Subcutaneous abdominal adipose tissue (tissue), 5 donors: ENCODE measurements at regions not wholly inside any gene's neighbourhood (a gene's known extent, or its start where the extent isn't known, plus 50 kb on each side); places are given as distances from the start of the nearest gene placed in this dataset.

Experiments
- H3K27ac ChIP-seq: one replicate; pipeline ENCODE4 v1.7.0; 2013; ENCODE audit warnings: low read depth, mild to moderate bottlenecking, inconsistent platforms, low read length, moderate library complexity
- H3K27me3 ChIP-seq, 5 donors: one replicate each; pipeline ENCODE4 v1.7.0; 2013; ENCODE audit warnings: low read length in 5 of 5, inconsistent platforms in 1 of 5; ENCODE audit not compliant: control insufficient read depth in 5 of 5, insufficient read depth in 4 of 5
- H3K36me3 ChIP-seq, 5 donors: one replicate each; pipeline ENCODE4 v1.7.0; 2013; ENCODE audit warnings: low read length in 5 of 5; ENCODE audit not compliant: control insufficient read depth in 5 of 5, insufficient read depth in 5 of 5
- H3K4me1 ChIP-seq, 5 donors: one replicate each; pipeline ENCODE4 v1.7.0; 2013; ENCODE audit warnings: low read length in 5 of 5, mild to moderate bottlenecking in 3 of 5, moderate library complexity in 1 of 5; ENCODE audit not compliant: control insufficient read depth in 5 of 5, insufficient read depth in 5 of 5
- H3K4me3 ChIP-seq, 5 donors: one replicate each; pipeline ENCODE4 v1.7.0; 2013; ENCODE audit warnings: low read length in 5 of 5, low read depth in 1 of 5
- H3K9ac ChIP-seq, 5 donors: one replicate each; pipeline ENCODE4 v1.7.0; 2013; ENCODE audit warnings: low read length in 5 of 5, mild to moderate bottlenecking in 4 of 5, moderate library complexity in 3 of 5
- H3K9me3 ChIP-seq, 5 donors: one replicate each; pipeline ENCODE4 v1.7.0; 2013; ENCODE audit warnings: low read length in 5 of 5; ENCODE audit not compliant: control insufficient read depth in 5 of 5
- donor health status: healthy.
- donor health status: healthy.
- donor health status: healthy.
- donor health status: healthy.
- donor health status: healthy.

- Histone ChIP-seq H3K36me3 (no peaks in the 10 kb centered on the region), H3K27me3 (no peaks in the 10 kb centered on the region), H3K9me3 (no peaks in the 10 kb centered on the region), H3K9ac (no peak overlapping the region), H3K4me1 (peaks cover 0 to 14% (median 10%) of the 10 kb centered on the region in 5 donors), H3K4me3 (no peak overlapping the region), H3K27ac (no peak overlapping the region)
These were observed 246.8 kb downstream of the QDPR start for GRCh38 chr4:17265139-17265538.

- Histone ChIP-seq H3K27me3 (no peaks in the 10 kb centered on the region), H3K9ac (no peak overlapping the region), H3K27ac (no peak overlapping the region), H3K36me3 (no peaks in the 10 kb centered on the region), H3K4me1 (peaks cover 0 to 9% (median 6%) of the 10 kb centered on the region in 5 donors), H3K9me3 (no peaks in the 10 kb centered on the region), H3K4me3 (no peak overlapping the region)
These were observed 251.6 kb downstream of the QDPR start for GRCh38 chr4:17260166-17260907.

- Histone ChIP-seq H3K4me1 (no peaks in the 10 kb centered on the region), H3K27ac (no peak overlapping the region), H3K27me3 (no peaks in the 10 kb centered on the region), H3K9ac (no peak overlapping the region), H3K9me3 (no peaks in the 10 kb centered on the region), H3K4me3 (no peak overlapping the region), H3K36me3 (no peaks in the 10 kb centered on the region)
These were observed 253.8 kb downstream of the QDPR start for GRCh38 chr4:17258106-17258505.

- Histone ChIP-seq H3K27me3 (no peaks in the 10 kb centered on the region), H3K9ac (no peak overlapping the region), H3K36me3 (no peaks in the 10 kb centered on the region), H3K27ac (no peak overlapping the region), H3K4me3 (no peak overlapping the region), H3K9me3 (no peaks in the 10 kb centered on the region), H3K4me1 (peaks cover 0 to 11% (median 7%) of the 10 kb centered on the region in 5 donors)
These were observed 259.8 kb downstream of the QDPR start for GRCh38 chr4:17252131-17252530.

- no peak overlapping the region for H3K4me3 ChIP-seq
- H3K36me3 ChIP-seq, result no peaks in the 10 kb centered on the region
- no peak overlapping the region for H3K27ac ChIP-seq
- no peaks in the 10 kb centered on the region for H3K9me3 ChIP-seq
- H3K9ac ChIP-seq, result no peak overlapping the region
- H3K4me1 ChIP-seq, result peaks cover 0 to 11% (median 7%) of the 10 kb centered on the region in 5 donors
- no peaks in the 10 kb centered on the region for H3K27me3 ChIP-seq
These were observed 260.8 kb downstream of the QDPR start for GRCh38 chr4:17251101-17251500.

- H3K36me3 ChIP-seq, result no peaks in the 10 kb centered on the region
- H3K4me1 ChIP-seq, result peaks cover 0 to 11% (median 7%) of the 10 kb centered on the region in 5 donors
- H3K4me3 ChIP-seq, result no peak overlapping the region
- no peak overlapping the region for H3K27ac ChIP-seq
- no peaks in the 10 kb centered on the region for H3K9me3 ChIP-seq
- H3K9ac ChIP-seq, result no peak overlapping the region
- H3K27me3 ChIP-seq, result no peaks in the 10 kb centered on the region
These were observed 261.3 kb downstream of the QDPR start for GRCh38 chr4:17250591-17250990.

GRCh38 chr4:17246656-17247055, 265.2 kb downstream of the QDPR start:
- Histone ChIP-seq H3K36me3 (no peaks in the 10 kb centered on the region), H3K4me1 (peaks cover 0 to 11% (median 7%) of the 10 kb centered on the region in 5 donors), H3K9me3 (no peaks in the 10 kb centered on the region), H3K27ac (no peak overlapping the region), H3K9ac (no peak overlapping the region), H3K27me3 (no peaks in the 10 kb centered on the region), H3K4me3 (no peak overlapping the region)

GRCh38 chr4:17241835-17242234, 270.1 kb downstream of the QDPR start:
- no peaks in the 10 kb centered on the region for H3K9me3 ChIP-seq

GRCh38 chr4:17238633-17239032, 273.3 kb downstream of the QDPR start:
- no peak overlapping the region for H3K9ac ChIP-seq
- H3K4me1 ChIP-seq, result no peaks in the 10 kb centered on the region
- no peak overlapping the region for H3K27ac ChIP-seq
- no peak overlapping the region for H3K4me3 ChIP-seq
- no peaks in the 10 kb centered on the region for H3K36me3 ChIP-seq
- H3K9me3 ChIP-seq, result no peaks in the 10 kb centered on the region
- no peaks in the 10 kb centered on the region for H3K27me3 ChIP-seq

More at GRCh38 chr4:17241835-17242234, 270.1 kb downstream of the QDPR start:
- H3K27me3 ChIP-seq, result no peaks in the 10 kb centered on the region
- no peak overlapping the region for H3K9ac ChIP-seq
- no peak overlapping the region for H3K27ac ChIP-seq
- H3K4me3 ChIP-seq, result no peak overlapping the region
- no peaks in the 10 kb centered on the region for H3K36me3 ChIP-seq
- H3K4me1 ChIP-seq, result no peaks in the 10 kb centered on the region

- no peak overlapping the region for H3K9ac ChIP-seq
- H3K4me3 ChIP-seq, result no peak overlapping the region
- no peaks in the 10 kb centered on the region for H3K36me3 ChIP-seq
- no peak overlapping the region for H3K27ac ChIP-seq
- H3K9me3 ChIP-seq, result no peaks in the 10 kb centered on the region
- H3K27me3 ChIP-seq, result no peaks in the 10 kb centered on the region
- peaks cover 5 to 12% (median 10%) of the 10 kb centered on the region in 5 donors for H3K4me1 ChIP-seq
These were observed 275.2 kb downstream of the QDPR start for GRCh38 chr4:17236686-17237085.
